Adipocyte (in vitro differentiated cells): ENCODE measurements at regions not wholly inside any gene's neighbourhood (a gene's known extent, or its start where the extent isn't known, plus 50 kb on each side); places are given as distances from the start of the nearest gene placed in this dataset.
A peak's percentile ranks its signal among the peaks of the same experiment; 100 is the strongest.

Experiments used
- DNase-seq: peaks from one replicate; pipeline ENCODE4 v3.0.0-alpha.2; 2015; ENCODE audit warnings: low read depth
- H3K27me3 ChIP-seq: replicated peaks from 2 replicates; pipeline ENCODE4 v1.7.0; 2013; ENCODE audit warnings: mild to moderate bottlenecking, low read length, moderate library complexity; ENCODE audit not compliant: control insufficient read depth, insufficient read depth
- H3K36me3 ChIP-seq: 2 replicates; pipeline ENCODE4 v1.7.0; 2013; ENCODE audit warnings: low read length, mild to moderate bottlenecking, moderate library complexity; ENCODE audit not compliant: control insufficient read depth, insufficient read depth, severe bottlenecking
- H3K4me1 ChIP-seq: 2 replicates; pipeline ENCODE4 v1.7.0; 2013; ENCODE audit warnings: mild to moderate bottlenecking, low read length, moderate library complexity; ENCODE audit not compliant: control insufficient read depth, insufficient read depth
- H3K4me3 ChIP-seq: 2 replicates; pipeline ENCODE4 v1.7.0; 2013; ENCODE audit warnings: mild to moderate bottlenecking, low read length, moderate library complexity
- H3K9ac ChIP-seq: 2 replicates; pipeline ENCODE4 v1.7.0; 2013; ENCODE audit warnings: mild to moderate bottlenecking, low read length, moderate library complexity
- H3K9me3 ChIP-seq: 2 replicates; pipeline ENCODE4 v1.7.0; 2013; ENCODE audit warnings: mild to moderate bottlenecking, low read length, moderate library complexity; ENCODE audit not compliant: control insufficient read depth

DNA sequence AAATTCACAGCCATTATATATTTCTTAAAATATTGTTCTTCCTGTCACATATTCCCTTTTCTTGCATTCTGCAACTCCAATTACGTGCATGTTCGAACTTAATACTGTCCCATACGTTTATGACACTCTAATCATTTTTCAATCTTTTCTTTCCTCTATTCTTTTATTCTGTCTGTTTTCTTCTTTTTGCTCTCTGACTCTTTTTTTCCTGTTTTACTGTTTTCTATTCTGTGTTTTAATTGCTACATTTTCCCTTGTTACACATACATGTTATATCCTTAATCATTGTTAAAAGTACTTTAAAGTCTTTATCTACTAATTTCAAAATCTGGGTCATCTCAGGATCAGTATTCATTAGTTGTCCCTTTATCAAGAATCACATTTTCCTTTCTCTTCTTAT, 1149.1 kb upstream of the PCDH20 start:
- H3K9me3 ChIP-seq = no peaks in the 10 kb centered on the region
- H3K4me1 ChIP-seq = no peaks in the 10 kb centered on the region
- DNase-seq = no peak
- no peaks in the 10 kb centered on the region for H3K27me3 ChIP-seq
- no peak overlapping the region for H3K9ac ChIP-seq
- H3K4me3 ChIP-seq = no peak overlapping the region
- no peaks in the 10 kb centered on the region for H3K36me3 ChIP-seq

DNA sequence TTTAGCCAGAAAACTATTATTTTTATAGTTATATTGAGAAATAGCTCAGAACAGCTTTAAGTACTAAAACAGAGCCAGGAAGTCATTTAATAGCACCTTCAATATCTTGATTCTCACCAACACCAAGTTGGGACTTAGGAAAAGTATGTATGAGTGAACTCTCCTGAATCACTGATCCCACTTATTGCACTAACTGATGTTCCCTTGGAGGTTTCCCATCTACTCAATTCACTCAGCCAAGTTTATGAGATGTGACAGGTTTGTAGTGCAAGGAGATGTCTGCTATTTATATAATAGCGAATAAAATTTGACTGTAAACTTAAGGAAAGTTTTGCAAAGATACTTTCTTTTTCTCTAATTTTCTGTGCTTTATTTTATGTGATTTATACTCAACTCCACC, 1147.6 kb upstream of the PCDH20 start:
- Histone ChIP-seq H3K4me3 (no peak overlapping the region), H3K4me1 (no peaks in the 10 kb centered on the region), H3K9ac (no peak overlapping the region), H3K9me3 (no peaks in the 10 kb centered on the region), H3K36me3 (no peaks in the 10 kb centered on the region), H3K27me3 (no peaks in the 10 kb centered on the region)
- no peak for DNase-seq

- Histone ChIP-seq H3K9ac (no peak overlapping the region), H3K4me3 (no peak overlapping the region), H3K27me3 (no peaks in the 10 kb centered on the region), H3K9me3 (no peaks in the 10 kb centered on the region), H3K4me1 (no peaks in the 10 kb centered on the region), H3K36me3 (no peaks in the 10 kb centered on the region)
- DNase-seq = no peak
Observed at GRCh38 chr13:62556978-62557377, 1141.3 kb upstream of the PCDH20 start.

- H3K4me1 ChIP-seq = no peaks in the 10 kb centered on the region
- no peak overlapping the region for H3K9ac ChIP-seq
- no peak for DNase-seq
- H3K9me3 ChIP-seq = no peaks in the 10 kb centered on the region
- H3K4me3 ChIP-seq = no peak overlapping the region
- H3K27me3 ChIP-seq = no peaks in the 10 kb centered on the region
- no peaks in the 10 kb centered on the region for H3K36me3 ChIP-seq
Observed at GRCh38 chr13:62551588-62551987, 1135.9 kb upstream of the PCDH20 start.

DNA sequence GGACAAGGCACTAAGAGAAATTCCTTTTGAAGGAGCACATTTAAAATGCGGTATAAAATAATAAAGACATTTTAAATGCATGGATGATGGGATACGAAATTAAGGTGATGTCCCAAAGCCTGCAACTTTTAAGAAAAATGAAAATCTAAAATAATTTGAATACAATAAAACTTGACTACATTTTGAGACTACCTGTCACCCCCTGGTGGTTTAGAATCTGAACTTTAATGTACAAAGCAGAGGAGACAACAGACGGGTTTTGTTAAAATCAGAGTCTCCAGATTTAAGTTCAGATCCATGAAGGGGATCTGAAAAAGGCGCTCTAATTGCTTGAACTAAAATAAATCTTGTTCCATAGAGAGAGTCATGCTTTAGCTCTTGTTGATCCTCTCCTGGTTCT, 1129.3 kb upstream of the PCDH20 start:
- DNase-seq = peak; percentile 6
- H3K9ac ChIP-seq = no peak overlapping the region
- H3K9me3 ChIP-seq = no peaks in the 10 kb centered on the region
- no peaks in the 10 kb centered on the region for H3K36me3 ChIP-seq
- no peaks in the 10 kb centered on the region for H3K27me3 ChIP-seq
- no peak overlapping the region for H3K4me3 ChIP-seq
- no peaks in the 10 kb centered on the region for H3K4me1 ChIP-seq

DNA sequence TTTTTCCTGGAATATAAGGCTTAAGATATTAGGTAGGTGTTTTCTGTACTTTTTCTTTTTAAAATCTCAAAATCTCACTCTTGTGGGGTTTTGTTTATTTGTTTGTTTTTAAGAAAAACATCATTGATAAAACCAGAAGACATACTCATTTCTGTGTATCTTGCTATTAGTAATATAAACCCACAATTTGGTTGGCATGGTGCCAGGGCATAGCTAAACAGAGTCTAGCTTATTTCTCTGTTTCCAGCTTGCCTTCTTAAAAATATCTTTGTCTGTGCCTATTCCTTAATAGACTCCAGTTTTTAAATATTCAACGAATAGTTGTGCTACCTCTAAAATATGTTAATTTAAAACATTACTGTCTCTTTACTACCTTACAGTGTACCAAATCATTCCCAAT, 1121.9 kb upstream of the PCDH20 start:
- Histone ChIP-seq H3K9ac (no peak overlapping the region), H3K4me1 (no peaks in the 10 kb centered on the region), H3K27me3 (no peaks in the 10 kb centered on the region), H3K36me3 (no peaks in the 10 kb centered on the region), H3K9me3 (no peaks in the 10 kb centered on the region), H3K4me3 (no peak overlapping the region)
- DNase-seq = no peak

- DNase-seq = no peak
- no peak overlapping the region for H3K9ac ChIP-seq
- no peaks in the 10 kb centered on the region for H3K4me1 ChIP-seq
Observed at GRCh38 chr13:62525652-62526051, 1110.0 kb upstream of the PCDH20 start.

GRCh38 chr13:62524498-62524897, 1108.8 kb upstream of the PCDH20 start:
- Histone ChIP-seq H3K4me3 (no peak overlapping the region), H3K9ac (no peak overlapping the region), H3K4me1 (no peaks in the 10 kb centered on the region), H3K27me3 (no peaks in the 10 kb centered on the region), H3K9me3 (no peaks in the 10 kb centered on the region), H3K36me3 (no peaks in the 10 kb centered on the region)
- DNase-seq = no peak

More at GRCh38 chr13:62525652-62526051, 1110.0 kb upstream of the PCDH20 start:
- no peaks in the 10 kb centered on the region for H3K36me3 ChIP-seq
- no peaks in the 10 kb centered on the region for H3K9me3 ChIP-seq
- no peaks in the 10 kb centered on the region for H3K27me3 ChIP-seq
- no peak overlapping the region for H3K4me3 ChIP-seq

DNA sequence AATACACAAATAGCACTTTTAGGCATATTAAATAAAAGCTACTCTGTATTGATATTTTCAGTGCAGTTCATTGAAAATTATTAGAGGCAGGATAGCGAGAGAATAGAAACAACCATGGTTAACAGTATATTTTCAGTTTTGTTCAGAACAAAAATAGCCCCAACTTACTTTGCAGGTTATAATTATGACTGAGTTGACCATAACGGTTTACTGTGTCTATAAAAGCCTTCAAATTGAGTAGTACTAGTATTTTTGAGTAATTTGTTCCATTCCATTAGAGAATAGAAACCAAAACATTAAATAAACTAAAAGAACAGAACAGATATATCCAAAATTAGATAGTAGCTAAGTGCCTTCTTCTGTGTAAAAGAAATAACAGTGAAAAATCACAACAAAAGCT, 1108.4 kb upstream of the PCDH20 start:
- H3K36me3 ChIP-seq = no peaks in the 10 kb centered on the region
- H3K4me3 ChIP-seq = no peak overlapping the region
- no peak for DNase-seq
- no peaks in the 10 kb centered on the region for H3K4me1 ChIP-seq
- H3K9me3 ChIP-seq = no peaks in the 10 kb centered on the region
- H3K9ac ChIP-seq = no peak overlapping the region
- H3K27me3 ChIP-seq = no peaks in the 10 kb centered on the region

DNA sequence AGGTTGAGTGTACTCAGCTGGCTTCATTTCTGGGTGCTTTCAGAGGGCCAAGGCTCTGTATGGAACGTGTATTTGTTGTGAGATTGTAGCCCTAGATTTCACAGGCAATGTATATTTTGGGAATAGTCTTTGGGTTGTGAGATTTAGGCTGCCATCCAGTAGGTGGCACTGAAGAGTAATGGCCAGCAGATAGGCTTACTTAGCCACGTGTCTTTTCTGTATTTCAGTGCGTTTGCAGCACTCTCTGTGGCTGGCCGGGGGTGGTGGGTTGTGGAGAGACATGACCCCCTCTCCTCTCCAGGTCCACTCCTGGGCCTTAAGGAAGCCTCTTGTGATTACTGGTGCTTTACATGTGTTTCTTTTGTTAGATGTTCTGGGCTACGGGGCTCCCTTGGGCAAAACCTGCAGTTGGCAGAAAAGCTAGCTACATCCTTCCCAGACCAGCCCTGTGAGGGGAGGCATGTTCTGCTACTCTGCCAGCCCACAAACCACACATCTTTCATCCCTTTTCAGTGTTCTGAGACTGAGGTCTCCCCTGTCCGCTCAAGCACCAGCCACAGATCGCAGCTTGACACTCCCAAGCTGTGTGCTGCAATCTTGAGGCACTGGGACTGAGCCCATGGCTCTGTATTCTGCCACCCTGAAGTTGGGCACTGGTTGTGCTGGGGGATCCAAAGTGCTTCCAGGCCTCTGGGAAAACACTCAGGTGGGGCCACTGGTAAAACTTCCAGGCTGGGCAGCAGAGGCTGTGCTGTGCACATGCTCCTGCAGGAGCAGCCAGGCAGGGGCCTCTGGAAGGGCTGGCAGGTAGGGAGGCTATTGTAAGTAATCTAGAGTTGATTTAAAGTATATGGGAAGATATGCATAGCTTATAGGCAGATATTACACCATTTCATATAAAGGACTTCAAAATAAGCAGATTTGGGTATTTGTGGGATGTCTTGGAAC, 1096.8 kb upstream of the PCDH20 start:
- H3K4me3 ChIP-seq = no peak overlapping the region
- DNase-seq = peak; percentile 23
- no peaks in the 10 kb centered on the region for H3K36me3 ChIP-seq
- H3K9me3 ChIP-seq = no peaks in the 10 kb centered on the region
- no peak overlapping the region for H3K9ac ChIP-seq
- no peaks in the 10 kb centered on the region for H3K27me3 ChIP-seq
- no peaks in the 10 kb centered on the region for H3K4me1 ChIP-seq

DNA sequence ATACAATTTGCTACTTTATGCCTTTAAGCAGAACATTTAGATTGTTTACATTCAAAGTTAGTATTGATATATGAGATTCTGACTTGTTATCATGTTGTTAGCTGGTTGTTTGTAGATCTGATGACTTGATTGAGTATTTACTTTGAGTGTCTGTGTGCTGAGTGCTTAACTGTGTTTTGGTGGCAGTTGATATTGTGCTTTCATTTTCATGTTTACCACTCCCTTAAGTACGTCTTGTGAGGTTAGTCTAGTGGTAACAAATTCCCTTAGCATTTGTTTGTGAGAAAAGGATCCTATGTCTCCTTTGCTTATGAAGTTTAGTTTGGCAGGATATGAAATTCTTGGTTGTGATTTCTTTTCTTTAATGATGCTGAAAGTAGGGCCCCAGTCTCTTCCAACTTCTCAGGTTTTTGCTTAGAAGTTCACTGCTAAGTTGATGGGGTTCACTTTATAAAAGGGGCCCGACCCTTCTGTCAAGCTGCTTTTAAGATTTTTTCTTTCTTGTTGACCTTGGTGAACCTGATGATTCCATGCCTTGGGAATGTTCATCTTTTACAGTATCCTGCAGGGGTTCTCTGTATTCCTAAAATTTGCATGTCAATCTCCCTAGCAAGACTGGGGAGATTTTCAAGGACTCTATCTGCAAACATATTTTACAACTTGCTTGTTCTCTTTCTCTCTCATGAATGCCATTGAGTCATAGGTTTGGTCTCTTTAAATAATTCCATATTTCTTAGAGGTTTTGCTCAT, 1095.4 kb upstream of the PCDH20 start:
- H3K27me3 ChIP-seq = no peaks in the 10 kb centered on the region
- H3K4me1 ChIP-seq = no peaks in the 10 kb centered on the region
- no peak overlapping the region for H3K4me3 ChIP-seq
- H3K9ac ChIP-seq = no peak overlapping the region
- H3K36me3 ChIP-seq = no peaks in the 10 kb centered on the region
- H3K9me3 ChIP-seq = no peaks in the 10 kb centered on the region
- DNase-seq = no peak
